ENCODE measurements at regions not wholly inside any gene's neighbourhood (a gene's known extent, or its start where the extent isn't known, plus 50 kb on each side); places are given as distances from the start of the nearest gene placed in this dataset.

- peak in 1 of 2 experiments; percentile 53 for DNase-seq
These were observed 128.3 kb downstream of the AACS start for GRCh38 chr12:125193376-125194152.

- peak in 1 of 2 experiments; percentile 50 for DNase-seq
These were observed 129.0 kb downstream of the AACS start for GRCh38 chr12:125194163-125194773.

DNA sequence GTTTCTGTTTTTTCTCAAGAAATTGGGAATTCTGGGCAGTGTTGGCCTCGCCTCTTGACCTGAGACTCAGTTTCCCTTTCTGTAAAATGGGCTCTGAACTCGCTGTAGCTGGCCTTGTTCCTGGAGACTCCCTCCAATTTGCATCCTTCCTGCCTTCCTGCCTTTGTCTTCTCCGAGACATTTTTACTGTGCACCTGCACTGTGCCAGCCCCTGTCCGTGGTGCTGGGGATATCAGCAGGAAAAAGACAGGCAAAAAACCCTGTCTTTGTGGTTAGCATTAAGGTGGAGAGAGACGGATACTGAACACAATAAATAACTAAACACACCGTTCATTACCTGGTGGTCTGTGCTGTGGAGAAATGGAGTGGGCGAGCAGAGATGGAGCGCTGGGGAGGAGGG, 129.8 kb downstream of the AACS start:
- DNase-seq, result no peak

- DNase-seq, result no peak
These were observed 132.1 kb downstream of the AACS start for GRCh38 chr12:125197326-125197725.

DNA sequence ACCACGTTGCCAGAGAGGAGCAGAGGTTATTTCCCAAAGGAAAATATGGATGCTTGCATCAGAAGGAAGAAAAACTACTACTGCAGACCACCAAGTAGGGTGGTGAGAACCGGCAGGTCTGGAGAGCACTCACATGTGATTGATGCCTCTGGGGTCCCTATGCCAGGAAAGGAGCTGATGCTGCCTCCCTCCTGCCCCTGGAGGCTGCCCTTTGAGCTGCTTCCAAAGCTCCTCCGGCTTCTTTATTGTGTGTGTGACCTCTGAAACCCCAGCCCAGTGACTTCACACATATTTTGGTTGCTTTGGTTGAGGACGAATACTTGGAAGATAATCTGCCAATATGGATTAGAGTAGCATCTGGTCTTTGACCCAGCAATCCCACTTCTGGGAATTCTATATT, 133.4 kb downstream of the AACS start:
- DNase-seq, result peak; percentile 72 to 91

GRCh38 chr12:125201090-125201489, 135.9 kb downstream of the AACS start:
- DNase-seq, result no peak

DNA sequence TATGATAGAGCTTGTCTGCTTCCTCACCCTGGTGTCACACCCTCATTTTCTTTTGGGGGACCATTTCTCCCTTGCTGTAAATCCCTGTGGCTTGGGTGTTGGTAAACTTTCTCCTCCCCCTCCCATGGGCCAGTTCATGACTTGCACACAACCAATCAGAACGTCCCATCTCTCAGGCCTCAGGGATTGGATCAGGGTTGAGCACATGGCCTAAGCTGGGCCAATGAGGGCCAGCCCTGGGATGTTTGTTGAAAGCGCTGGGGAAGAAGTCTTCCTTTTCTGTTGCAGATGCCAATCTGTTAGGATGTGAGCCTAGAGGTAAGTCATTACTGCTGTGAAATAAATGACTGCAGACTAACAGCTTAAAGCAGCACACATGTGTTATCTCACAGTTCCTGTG, 136.7 kb downstream of the AACS start:
- no peak for DNase-seq

DNA sequence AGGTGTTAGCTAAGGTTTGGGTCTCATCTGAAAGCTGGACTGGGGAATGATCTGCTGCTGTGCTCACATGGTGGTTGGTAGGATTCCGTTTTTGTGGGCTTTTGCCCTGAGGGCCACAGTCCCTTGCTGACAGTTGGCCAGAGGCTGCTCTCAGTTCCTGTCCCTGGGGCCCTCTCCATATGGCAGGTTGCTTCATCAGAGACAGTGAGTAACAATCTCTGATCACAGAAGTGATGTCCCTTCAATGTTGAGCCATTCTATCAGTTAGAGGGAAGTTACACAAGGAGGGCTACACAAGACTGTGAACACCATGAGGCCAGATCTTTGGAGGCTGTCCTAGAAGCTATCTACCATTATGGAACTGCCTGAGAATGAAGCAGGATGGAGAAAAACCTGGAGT, 137.2 kb downstream of the AACS start:
- DNase-seq, result no peak

GRCh38 chr12:125203145-125203765, 138.0 kb downstream of the AACS start:
- peak; percentile 27 to 73 for DNase-seq

GRCh38 chr12:125205386-125205785, 140.2 kb downstream of the AACS start:
- DNase-seq, result peak in 1 of 2 experiments; percentile 14

DNA sequence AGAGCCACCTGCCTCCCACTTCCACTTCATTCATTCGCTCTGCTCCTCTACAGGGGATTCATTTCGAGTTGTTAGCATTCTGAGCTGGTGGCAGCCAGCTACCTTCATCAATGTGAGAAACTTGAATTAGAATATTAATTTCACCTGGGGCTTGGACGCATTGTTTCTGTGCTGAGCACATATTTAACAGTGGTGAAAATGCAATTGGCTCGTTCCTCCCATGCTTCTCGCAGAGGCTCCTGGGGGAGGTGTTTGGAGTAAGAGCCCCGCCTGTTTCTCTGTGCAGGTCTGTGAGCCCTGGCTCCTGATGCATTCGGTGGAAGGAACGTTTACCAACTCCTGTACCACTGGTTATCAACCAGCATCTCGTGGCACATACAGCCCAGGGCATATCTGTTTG, 141.5 kb downstream of the AACS start:
- DNase-seq, result no peak

DNA sequence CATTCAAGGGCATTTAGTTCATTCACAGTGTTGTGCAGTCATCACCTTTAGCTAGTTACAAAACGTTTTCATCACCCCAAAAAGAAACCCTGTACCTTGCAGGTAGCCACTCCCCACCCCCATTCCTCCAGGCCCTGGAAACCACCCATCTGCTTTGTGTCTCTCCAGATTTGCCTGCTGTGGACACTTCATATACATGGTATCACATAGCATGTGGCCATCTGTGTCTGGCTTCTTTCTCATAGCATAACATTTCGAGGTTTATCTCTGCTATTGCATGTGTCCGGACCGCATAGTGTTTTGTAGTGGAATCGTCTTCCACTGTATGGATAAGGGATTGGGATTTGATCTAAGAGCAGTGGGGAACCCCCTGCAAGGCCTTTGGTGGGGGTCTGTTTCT, 143.1 kb downstream of the AACS start:
- peak; percentile 22 to 84 for DNase-seq

- peak; percentile 62 to 78 for DNase-seq
These were observed 143.7 kb downstream of the AACS start for GRCh38 chr12:125208942-125209341.

- DNase-seq, result no peak
These were observed 145.0 kb downstream of the AACS start for GRCh38 chr12:125210104-125210755.

DNA sequence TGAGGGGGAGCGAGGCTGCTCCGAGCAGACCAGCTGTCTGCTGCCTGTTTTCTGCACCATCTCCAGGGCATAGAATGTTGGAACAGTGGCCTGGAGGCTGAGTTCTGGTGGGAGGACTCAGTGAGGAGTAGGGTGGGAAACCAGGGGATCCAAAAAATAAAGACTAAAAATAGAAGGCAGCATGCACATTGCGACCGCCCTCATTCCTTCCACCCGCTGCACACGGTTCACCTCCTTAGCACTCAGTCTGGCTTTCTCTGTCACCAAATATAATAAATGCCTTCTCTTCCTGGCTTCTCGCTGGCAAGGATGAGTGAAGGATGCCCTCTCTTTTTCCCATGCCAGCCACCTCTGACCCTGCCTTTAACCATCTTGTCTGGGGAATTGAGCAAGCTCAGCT, 146.2 kb downstream of the AACS start:
- DNase-seq, result no peak

- no peak for DNase-seq
These were observed 149.1 kb downstream of the AACS start for GRCh38 chr12:125214289-125214688.

GRCh38 chr12:125216756-125217155, 151.5 kb downstream of the AACS start:
- DNase-seq, result no peak

DNA sequence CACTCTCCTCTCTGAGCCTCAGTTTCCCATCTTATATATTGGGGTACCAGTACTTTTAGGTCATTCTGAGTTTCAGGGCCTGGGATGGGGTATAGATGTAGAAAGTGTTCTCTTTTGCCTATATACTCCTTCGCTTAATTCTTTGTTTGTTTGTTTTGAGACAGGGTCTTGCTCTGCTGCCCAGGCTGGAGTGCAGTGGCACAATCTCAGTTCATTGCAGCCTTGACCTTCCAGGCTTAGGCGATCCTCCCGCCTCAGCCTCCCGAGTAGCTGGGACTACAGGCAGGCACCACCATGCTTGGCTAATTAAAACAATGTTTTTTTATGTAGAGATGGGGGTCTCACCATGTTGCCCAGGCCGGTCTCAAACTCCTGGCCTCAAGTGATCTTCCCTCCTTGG, 152.1 kb downstream of the AACS start:
- no peak for DNase-seq

- DNase-seq, result no peak
These were observed 153.7 kb downstream of the AACS start for GRCh38 chr12:125218952-125219351.

- peak; percentile 40 to 77 for DNase-seq
These were observed 155.4 kb downstream of the AACS start for GRCh38 chr12:125220404-125221273.

DNA sequence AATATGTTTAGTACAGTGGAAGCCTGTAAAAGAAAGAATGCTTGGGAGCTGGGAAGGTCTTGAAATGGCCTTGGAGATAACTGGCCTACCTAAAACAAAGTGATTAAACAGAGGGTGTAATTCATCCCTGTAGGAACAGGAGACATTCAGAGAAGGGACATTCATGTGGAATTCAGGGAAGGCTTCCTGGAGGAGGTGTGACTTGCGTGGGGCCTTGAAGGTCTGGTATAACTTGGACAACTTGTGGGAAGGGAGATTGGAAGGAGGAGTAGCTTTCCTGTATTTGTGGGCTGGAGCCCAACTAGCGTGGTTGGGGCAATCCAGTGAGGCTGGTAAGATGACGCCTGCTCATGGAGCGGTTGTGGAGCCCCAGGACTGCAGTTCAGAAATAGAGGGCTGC, 156.4 kb downstream of the AACS start:
- DNase-seq, result no peak

DNA sequence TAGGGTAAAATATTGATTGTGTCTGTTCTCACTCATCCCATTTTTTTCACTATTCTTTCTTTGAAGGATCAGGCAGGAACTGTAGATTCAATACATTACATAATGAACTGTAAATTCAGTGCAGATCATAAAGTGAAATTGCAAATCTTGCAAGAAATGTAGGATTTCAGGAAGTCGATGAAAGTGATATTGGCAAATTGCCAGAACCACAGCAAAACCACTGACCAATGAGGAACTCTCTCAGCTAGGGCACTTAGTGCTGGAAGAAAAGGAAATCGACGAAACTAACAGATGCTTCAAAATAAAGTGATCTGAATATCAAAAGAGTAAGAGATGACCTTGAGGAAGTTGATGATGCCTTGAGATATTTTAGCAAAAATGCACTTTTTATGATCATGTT, 157.6 kb downstream of the AACS start:
- DNase-seq, result no peak

DNA sequence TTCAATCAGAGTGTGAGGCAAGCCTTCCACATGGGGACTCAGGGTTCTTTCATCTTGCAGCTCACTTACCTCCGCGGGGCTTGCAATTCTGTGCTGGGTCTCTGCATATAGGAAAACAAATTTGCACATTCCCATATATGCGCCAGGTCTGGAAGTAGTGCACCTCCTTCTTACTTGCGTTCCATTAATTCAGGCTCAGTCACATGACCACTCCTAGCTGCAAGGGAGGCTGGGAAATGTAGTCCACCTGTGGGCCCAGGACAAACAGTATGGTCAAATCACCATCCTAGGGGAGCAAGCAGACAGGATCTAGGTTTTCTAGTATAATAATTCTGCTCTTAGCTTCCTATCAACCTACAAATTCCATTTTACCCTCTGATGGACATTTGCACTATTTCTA, 160.4 kb downstream of the AACS start:
- DNase-seq, result no peak
